H1 (cell line): ENCODE measurements at regions not wholly inside any gene's neighbourhood (a gene's known extent, or its start where the extent isn't known, plus 50 kb on each side); places are given as distances from the start of the nearest gene placed in this dataset.
A peak's percentile ranks its signal among the peaks of the same experiment; 100 is the strongest.

Experiments
- CTCF ChIA-PET: fragments of 300-600 bp; sonication (Branson Sonifier 250); formaldehyde crosslinking; loops from one replicate; lab custom pipeline; 2021; ENCODE audit not compliant: partially characterized antibody; lab: Charles Lee
- POLR2A ChIA-PET: fragments of 300-600 bp; sonication (Branson Sonifier 250); formaldehyde crosslinking; loops from one replicate; lab custom pipeline; 2021; ENCODE audit warnings: inconsistent platforms; ENCODE audit not compliant: partially characterized antibody; lab: Charles Lee
- DNase-seq, 2 experiments: peaks; one replicate each; pipeline versions ENCODE4 v3.0.0 to v3.0.0-alpha.2; 2010 to 2022; ENCODE audit warnings: low spot score in 2 of 2, low read depth in 1 of 2, mixed read lengths in 1 of 2
- FAIRE-seq: peaks from 2 replicates; lab custom pipeline; 2011; peaks lifted over from hg19 to GRCh38; lab: Jason Lieb, UNC
- H2AFZ ChIP-seq: 2 replicates; pipeline ENCODE4 v1.8.1; 2012; ENCODE audit warnings: low read length, inconsistent platforms
- H2AK5ac ChIP-seq: 2 replicates; pipeline ENCODE4 v1.6.1; 2013; ENCODE audit warnings: low read depth, low read length
- H2BK120ac ChIP-seq: replicated peaks from 2 replicates; pipeline ENCODE3; 2013; ENCODE audit warnings: low read depth, low read length, inconsistent platforms
- H2BK12ac ChIP-seq: 2 replicates; pipeline ENCODE4 v1.6.1; 2013; ENCODE audit warnings: low read depth, low read length
- H2BK15ac ChIP-seq: 2 replicates; pipeline ENCODE4 v1.6.1; 2013; ENCODE audit warnings: low read length
- H2BK20ac ChIP-seq: 2 replicates; pipeline ENCODE4 v1.6.1; 2013; ENCODE audit warnings: low read length
- H2BK5ac ChIP-seq: 2 replicates; pipeline ENCODE4 v1.6.1; 2013; ENCODE audit warnings: low read depth, low read length
- H3K14ac ChIP-seq: 2 replicates; pipeline ENCODE4 v1.6.1; 2013; ENCODE audit warnings: inconsistent platforms; ENCODE audit not compliant: insufficient read length
- H3K18ac ChIP-seq: 2 replicates; pipeline ENCODE4 v1.6.1; 2013; ENCODE audit warnings: low read length; ENCODE audit errors: extremely low read depth
- H3K23ac ChIP-seq: 2 replicates; pipeline ENCODE4 v1.6.1; 2013; ENCODE audit warnings: inconsistent platforms; ENCODE audit not compliant: insufficient read length
- H3K23me2 ChIP-seq: 2 replicates; pipeline ENCODE4 v1.6.1; 2013; ENCODE audit warnings: low read depth, low read length
- H3K27ac ChIP-seq: 2 replicates; pipeline ENCODE4 v1.6.1; 2011; ENCODE audit warnings: low read depth, low read length, inconsistent platforms
- H3K27me3 ChIP-seq, 4 experiments: replicated peaks in 1 of 4; 1 replicate in 1 of 4; 2 replicates in 3 of 4; pipeline versions ENCODE4 v1.6.1 to v1.8.1; 2011 to 2013; ENCODE audit warnings: low read length in 3 of 4, mild to moderate bottlenecking in 3 of 4, inconsistent platforms in 2 of 4, mixed read lengths in 2 of 4, moderate library complexity in 1 of 4; ENCODE audit not compliant: control insufficient read depth in 3 of 4, insufficient read depth in 3 of 4; ENCODE audit errors: extremely low read depth in 1 of 4
- H3K36me3 ChIP-seq, 4 experiments: 2 replicates each; pipeline versions ENCODE4 v1.6.1 to v1.8.1; 2011 to 2013; ENCODE audit warnings: mild to moderate bottlenecking in 4 of 4, low read length in 3 of 4, moderate library complexity in 2 of 4, control low read depth in 1 of 4, inconsistent platforms in 1 of 4; ENCODE audit not compliant: insufficient read depth in 4 of 4, control insufficient read depth in 2 of 4
- H3K4ac ChIP-seq: replicated peaks from 2 replicates; pipeline ENCODE3; 2013; ENCODE audit warnings: low read length, low read depth, mixed read lengths, inconsistent platforms; ENCODE audit not compliant: insufficient read length
- H3K4me1 ChIP-seq, 4 experiments: replicated peaks in 1 of 4; 1 replicate in 1 of 4; 2 replicates in 3 of 4; pipeline versions ENCODE4 v1.6.1 to v1.8.1; 2011 to 2013; ENCODE audit warnings: low read length in 3 of 4, inconsistent platforms in 2 of 4, mixed read lengths in 1 of 4; ENCODE audit not compliant: insufficient read depth in 4 of 4, control insufficient read depth in 3 of 4
- H3K4me2 ChIP-seq, 2 experiments: 2 replicates each; pipeline versions ENCODE4 v1.6.1 to v1.8.1; 2011 to 2013; ENCODE audit warnings: low read depth in 2 of 2, low read length in 2 of 2, control low read depth in 1 of 2, inconsistent platforms in 1 of 2, mild to moderate bottlenecking in 1 of 2; ENCODE audit not compliant: insufficient read depth in 1 of 2
- H3K4me3 ChIP-seq, 4 experiments: fragments of 200-600, 300-600 bp in 1 of 4; sonication (generic), shearing (Covaris generic), sonication (Bioruptor Twin) in 1 of 4; 2 replicates each; pipeline versions ENCODE4 v1.5.1 to v1.8.1; 2011 to 2016; ENCODE audit warnings: low read length in 4 of 4, low read depth in 3 of 4, control low read depth in 2 of 4, inconsistent platforms in 2 of 4, mild to moderate bottlenecking in 2 of 4, mixed read lengths in 1 of 4, moderate library complexity in 1 of 4; ENCODE audit not compliant: insufficient read depth in 2 of 4; ENCODE audit errors: extremely low read depth in 1 of 4
- H3K56ac ChIP-seq: replicated peaks from 2 replicates; pipeline ENCODE3; 2013; ENCODE audit warnings: low read depth, mild to moderate bottlenecking, mixed read lengths, low read length, inconsistent platforms; ENCODE audit not compliant: insufficient read length
- H3K79me1 ChIP-seq: 2 replicates; pipeline ENCODE4 v1.6.1; 2013; ENCODE audit warnings: low read depth, low read length, control low read depth
- H3K79me2 ChIP-seq, 2 experiments: 2 replicates each; pipeline versions ENCODE4 v1.6.1 to v1.8.1; 2012 to 2013; ENCODE audit warnings: low read length in 2 of 2, mild to moderate bottlenecking in 2 of 2, inconsistent platforms in 1 of 2; ENCODE audit not compliant: insufficient read depth in 2 of 2, control insufficient read depth in 1 of 2
- H3K9ac ChIP-seq, 4 experiments: replicated peaks in 1 of 4; 1 replicate in 1 of 4; 2 replicates in 3 of 4; pipeline versions ENCODE4 v1.6.1 to v1.8.1; 2011 to 2013; ENCODE audit warnings: low read depth in 3 of 4, low read length in 3 of 4, control low read depth in 2 of 4, mild to moderate bottlenecking in 2 of 4, moderate library complexity in 2 of 4, inconsistent platforms in 1 of 4; ENCODE audit errors: extremely low read depth in 1 of 4
- H3K9me3 ChIP-seq, 2 experiments: 2 replicates each; pipeline versions ENCODE4 v1.6.1 to v1.8.1; 2012 to 2013; ENCODE audit warnings: mild to moderate bottlenecking in 2 of 2, moderate library complexity in 2 of 2, control low read depth in 1 of 2, inconsistent platforms in 1 of 2, low read depth in 1 of 2, low read length in 1 of 2, mixed read lengths in 1 of 2; ENCODE audit not compliant: insufficient read depth in 2 of 2
- H4K20me1 ChIP-seq, 2 experiments: replicated peaks in 1 of 2; 2 replicates each; pipeline versions ENCODE3 to v1.8.1; 2011 to 2013; ENCODE audit warnings: inconsistent platforms in 2 of 2, low read length in 2 of 2, mild to moderate bottlenecking in 1 of 2; ENCODE audit not compliant: insufficient read depth in 2 of 2, control insufficient read depth in 1 of 2
- H4K5ac ChIP-seq: 2 replicates; pipeline ENCODE4 v1.6.1; 2013; ENCODE audit warnings: low read length, low read depth, mixed read lengths, inconsistent platforms; ENCODE audit not compliant: insufficient read length
- H4K8ac ChIP-seq: 2 replicates; pipeline ENCODE4 v1.8.0; 2013; ENCODE audit warnings: mild to moderate bottlenecking, moderate library complexity, low read length, inconsistent platforms; ENCODE audit not compliant: insufficient read depth; ENCODE audit errors: extremely low read depth
- H4K91ac ChIP-seq: replicated peaks from 2 replicates; pipeline ENCODE3; 2013; ENCODE audit warnings: low read length, mixed read lengths, inconsistent platforms; ENCODE audit not compliant: insufficient read length
- ATF3 ChIP-seq: IDR thresholded peaks from 2 replicates; pipeline ENCODE4 v1.6.1; 2011; ENCODE audit warnings: low read depth, mild to moderate bottlenecking, low read length; ENCODE audit not compliant: insufficient read depth
- CBX5 ChIP-seq: fragments of 300-800, 300-1000 bp; sonication (generic); IDR thresholded peaks from 2 replicates; pipeline ENCODE4 v1.7.1; 2016; ENCODE audit warnings: antibody characterized with exemption, low read length, low read depth
- CBX8 ChIP-seq: fragments of 300-800, 300-1000 bp; sonication (generic); IDR thresholded peaks from 2 replicates; pipeline ENCODE4 v1.7.1; 2016; ENCODE audit warnings: low read depth, low read length, borderline replicate concordance
- CHD1 ChIP-seq: IDR thresholded peaks from 2 replicates; pipeline ENCODE4 v1.6.1; 2012; ENCODE audit warnings: low read depth, low read length, improper control_type of control experiment
- E2F6 ChIP-seq: IDR thresholded peaks from 2 replicates; pipeline ENCODE4 v1.6.1; 2012; ENCODE audit warnings: inconsistent platforms
- JUND ChIP-seq: IDR thresholded peaks from 2 replicates; pipeline ENCODE4 v1.6.1; 2011; ENCODE audit warnings: mild to moderate bottlenecking, improper control_type of control experiment, low read length
- NRF1 ChIP-seq: IDR thresholded peaks from 2 replicates; pipeline ENCODE4 v1.6.1; 2011; ENCODE audit warnings: mild to moderate bottlenecking, low read depth, low read length, improper control_type of control experiment
- POU5F1 ChIP-seq: IDR thresholded peaks from 2 replicates; pipeline ENCODE4 v1.6.1; 2011; ENCODE audit warnings: low read depth, mild to moderate bottlenecking, low read length, moderate library complexity
- RAD21 ChIP-seq, 2 experiments: IDR thresholded peaks in 1 of 2; conservative IDR thresholded peaks in 1 of 2; 2 replicates each; pipeline ENCODE4 v1.6.1; 2011; ENCODE audit warnings: low read depth in 2 of 2, low read length in 2 of 2, improper control_type of control experiment in 1 of 2, inconsistent platforms in 1 of 2, mild to moderate bottlenecking in 1 of 2, moderate library complexity in 1 of 2
- SIN3A ChIP-seq, 2 experiments: IDR thresholded peaks in 1 of 2; conservative IDR thresholded peaks in 1 of 2; 2 replicates each; pipeline ENCODE4 v1.6.1; 2011 to 2012; ENCODE audit warnings: low read length in 2 of 2, improper control_type of control experiment in 1 of 2, low read depth in 1 of 2, mild to moderate bottlenecking in 1 of 2
- TAF1 ChIP-seq: IDR thresholded peaks from 2 replicates; pipeline ENCODE4 v1.6.1; 2011; ENCODE audit warnings: mild to moderate bottlenecking, low read depth, low read length
- TEAD4 ChIP-seq: IDR thresholded peaks from 2 replicates; pipeline ENCODE4 v1.6.1; 2012; ENCODE audit warnings: low read depth, low read length, inconsistent platforms, mixed read lengths
- WGBS, 2 experiments: shearing (Covaris generic) in 1 of 2; methylation state at CpG; one replicate each; pipeline versions ENCODE4 v1.1.6 to v1.1.7; 2013 to 2015; ENCODE audit warnings: low lambda C conversion rate in 2 of 2, mixed read lengths in 2 of 2, inconsistent platforms in 1 of 2, low coverage in 1 of 2, missing lambda C conversion rate in 1 of 2; ENCODE audit not compliant: insufficient replicate concordance in 2 of 2, insufficient coverage in 1 of 2, insufficient read length in 1 of 2; ENCODE audit errors: extremely low coverage in 1 of 2, missing lambda C conversion rate in 1 of 2; 5-methylcytosine and 5-hydroxymethylcytosine counted together
- TF ChIP-seq, protein P1 (sequence below): IDR thresholded peaks from 2 replicates; pipeline ENCODE4 v1.6.1; 2012; ENCODE audit warnings: inconsistent platforms

GRCh38 chr6:139721954-139722353, 347.5 kb upstream of the CITED2 start:
- no peak for DNase-seq
- Histone ChIP-seq H3K14ac (no peak overlapping the region), H3K27me3 (peaks cover 0 to 1% (median 0%) of the 10 kb centered on the region in 4 experiments; a peak in 1 of 7 replicates), H4K20me1 (no peaks in the 10 kb centered on the region), H3K23me2 (no peaks in the 10 kb centered on the region), H3K9ac (no peak overlapping the region), H3K27ac (no peak overlapping the region), H2BK12ac (no peak overlapping the region), H3K4me2 (no peak overlapping the region), H2AFZ (peak overlapping the region; percentile 87), H3K56ac (no peak overlapping the region), H3K23ac (no peak overlapping the region), H2BK120ac (no peak overlapping the region), H3K4me1 (peaks cover 0 to 8% (median 3%) of the 10 kb centered on the region in 4 experiments; a peak in 2 of 7 replicates), H3K9me3 (peaks cover 0 to 4% of the 10 kb centered on the region in 2 experiments; a peak in 1 of 4 replicates), H2AK5ac (no peak overlapping the region), H4K91ac (no peak overlapping the region), H3K79me1 (no peaks in the 10 kb centered on the region), H3K36me3 (no peaks in the 10 kb centered on the region), H3K4ac (no peak overlapping the region), H2BK5ac (no peak overlapping the region), H3K4me3 (no peak overlapping the region), H4K8ac (no peak overlapping the region), H4K5ac (no peak overlapping the region), H2BK20ac (no peak overlapping the region), H3K79me2 (no peaks in the 10 kb centered on the region)
- CTCF ChIA-PET: interaction anchor here (1.0 kb wide), 1 partner anchor 471 kb away, joined by 3 read pairs; no protein-coding TSS in a partner anchor
- no peak for FAIRE-seq
- 91% methylated on average over 3 of the region's 3 CpGs; no CpG with 5 or more reads in 1 of the 2 experiments for WGBS, 2 experiments
- TF ChIP-seq TAF1: no peak
- no peak for TF ChIP-seq JUND
- TF ChIP-seq CHD1: no peak
- no peak for TF ChIP-seq E2F6
- TF ChIP-seq RAD21 (IDR thresholded peaks at IDR 0.05 in 1 of 2, conservative IDR thresholded peaks at IDR 0.05 in 1 of 2; ENCODE audit: low read depth in 2 of 2, low read length in 2 of 2): no peak
- TF ChIP-seq, protein P1, sequence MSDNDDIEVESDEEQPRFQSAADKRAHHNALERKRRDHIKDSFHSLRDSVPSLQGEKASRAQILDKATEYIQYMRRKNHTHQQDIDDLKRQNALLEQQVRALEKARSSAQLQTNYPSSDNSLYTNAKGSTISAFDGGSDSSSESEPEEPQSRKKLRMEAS: no peak
- no peak for TF ChIP-seq NRF1
- no peak for TF ChIP-seq ATF3
- TF ChIP-seq POU5F1: no peak
- TF ChIP-seq CBX5: no peak
- no peak for TF ChIP-seq CBX8
- TF ChIP-seq TEAD4: no peak
- TF ChIP-seq SIN3A (conservative IDR thresholded peaks at IDR 0.05 in 1 of 2, IDR thresholded peaks at IDR 0.05 in 1 of 2; ENCODE audit: low read depth in 1 of 2, low read length in 2 of 2): no peak
- TF ChIP-seq, all 59 proteins: peak for 0
- Histone ChIP-seq H3K18ac (no peak overlapping the region), H2BK15ac (no peak overlapping the region)
- POLR2A ChIA-PET: no interaction called here
